NCI-H1092 treated with DMSO at 0.1 percent for 48 hours (cell line): ENCODE measurements at regions not wholly inside any gene's neighbourhood (a gene's known extent, or its start where the extent isn't known, plus 50 kb on each side); places are given as distances from the start of the nearest gene placed in this dataset.

Experiments used
- DNase-seq: peaks from one replicate; lab custom pipeline; 2025; lab: John Stamatoyannopoulos, UW

DNA sequence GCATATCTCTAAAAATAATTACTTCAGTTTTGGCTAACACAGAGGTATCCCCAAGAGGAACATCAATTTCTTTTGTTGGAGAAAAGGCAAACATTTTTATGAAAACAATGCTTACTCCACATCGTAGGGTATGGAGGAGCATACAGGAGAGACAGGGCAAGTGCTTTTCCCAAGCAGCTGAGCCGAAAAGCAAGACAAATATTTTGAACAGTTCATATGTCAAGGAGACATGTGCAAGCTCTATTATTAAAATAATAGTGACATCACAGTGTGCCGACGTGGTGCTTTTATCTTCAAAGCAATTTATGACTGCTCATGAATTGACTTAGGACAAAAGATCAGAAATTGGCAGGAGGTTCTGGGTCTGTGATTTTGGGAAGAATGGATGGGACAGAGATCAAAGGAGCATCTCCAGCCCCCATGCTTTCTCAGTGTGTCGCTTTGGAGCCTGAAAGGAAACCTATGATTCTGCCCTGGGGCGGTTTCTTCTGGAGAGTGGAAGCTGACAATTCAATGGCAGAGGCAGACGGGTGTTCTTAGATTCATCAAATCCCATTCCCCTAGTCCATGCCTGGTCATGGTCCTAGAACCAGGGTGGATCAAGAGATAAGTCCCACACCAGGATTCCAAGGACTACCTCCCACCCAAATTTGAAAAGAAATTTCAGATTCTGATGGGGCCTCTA, 97.1 kb downstream of the JCAD start:
- DNase-seq, result no peak

GRCh38 chr10:29961351-29961750, 98.0 kb downstream of the JCAD start:
- DNase-seq, result no peak

DNA sequence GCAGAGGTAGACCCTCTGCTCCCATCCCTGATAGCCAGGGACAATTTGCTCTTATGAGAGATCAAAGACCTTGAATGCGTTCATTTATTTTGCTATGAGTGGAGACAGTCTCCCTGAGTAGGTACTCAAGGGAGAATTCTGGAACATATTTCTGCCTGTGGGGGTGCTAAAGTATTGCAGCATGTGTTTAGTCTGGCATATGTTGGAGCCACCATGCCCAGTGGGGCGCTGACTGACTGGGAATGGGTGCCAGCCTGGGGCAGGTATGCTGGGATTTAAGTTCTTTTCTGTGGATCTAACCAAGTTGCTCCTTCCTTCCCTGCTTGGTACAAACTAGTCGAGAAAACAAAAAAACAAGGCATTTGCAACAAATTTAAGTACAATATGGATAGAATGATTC, 99.1 kb downstream of the JCAD start:
- DNase-seq, result no peak

GRCh38 chr10:29959586-29959985, 99.8 kb downstream of the JCAD start:
- DNase-seq, result no peak

DNA sequence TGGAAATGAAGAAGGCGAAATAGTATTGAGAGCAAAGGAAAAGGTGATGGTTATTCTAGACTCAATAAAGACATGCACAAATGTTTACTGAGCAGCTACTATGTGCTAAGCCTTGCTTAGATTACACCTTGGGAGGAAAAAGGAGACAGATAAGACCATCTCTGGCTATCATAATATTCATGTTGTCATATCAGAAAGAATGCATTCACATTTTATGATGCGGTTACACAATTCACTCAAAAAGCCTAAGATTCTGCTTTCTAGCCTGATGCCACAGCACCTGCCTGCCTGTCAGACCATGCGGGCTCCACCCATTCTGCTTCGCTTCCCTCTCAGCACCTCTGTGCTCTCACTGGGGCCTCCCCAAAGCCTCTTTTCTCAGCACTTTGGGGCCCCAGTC, 100.9 kb downstream of the JCAD start:
- DNase-seq, result no peak

DNA sequence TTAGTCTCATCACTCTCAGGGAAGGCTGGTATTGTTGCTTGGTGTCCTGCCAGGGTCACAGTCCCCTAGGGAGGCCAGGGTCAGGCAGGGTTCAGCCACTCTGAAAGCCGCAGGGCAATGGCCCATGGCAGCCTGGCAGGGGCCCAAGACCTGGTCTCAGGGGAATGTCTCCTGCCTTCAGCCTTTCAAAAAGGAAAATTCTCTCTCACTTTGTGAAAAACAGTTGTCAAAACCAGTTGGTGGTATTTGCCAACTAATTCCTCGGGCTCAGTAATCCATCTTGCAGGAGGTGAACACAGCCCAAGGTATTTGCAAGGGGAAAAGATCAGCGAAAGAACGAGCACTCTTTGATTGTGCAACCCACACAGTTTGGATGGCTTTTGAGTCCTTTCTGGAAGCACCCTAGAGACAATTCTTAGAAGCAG, 101.5 kb downstream of the JCAD start:
- DNase-seq, result peak; percentile 46

DNA sequence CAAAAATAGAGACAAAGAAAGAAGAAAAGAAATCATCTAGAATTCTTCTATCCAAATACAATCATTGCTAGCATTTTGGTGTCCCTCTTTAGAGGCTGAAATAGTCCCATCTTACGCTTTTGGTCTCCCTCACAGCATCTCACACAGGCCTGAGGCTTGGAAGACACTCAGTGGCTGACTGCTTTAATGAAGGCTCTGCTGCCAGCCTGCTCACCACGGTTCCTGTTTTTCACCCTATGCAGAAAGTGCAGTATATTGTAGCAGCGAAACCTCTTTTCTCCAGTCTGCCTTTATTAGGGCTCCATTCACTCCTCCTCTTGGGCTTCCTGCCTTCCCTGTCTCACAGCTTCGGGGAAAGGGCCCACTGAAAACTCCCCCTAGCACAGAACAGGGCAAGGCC, 102.2 kb downstream of the JCAD start:
- DNase-seq, result no peak

GRCh38 chr10:29956335-29956924, 103.0 kb downstream of the JCAD start:
- no peak for DNase-seq

DNA sequence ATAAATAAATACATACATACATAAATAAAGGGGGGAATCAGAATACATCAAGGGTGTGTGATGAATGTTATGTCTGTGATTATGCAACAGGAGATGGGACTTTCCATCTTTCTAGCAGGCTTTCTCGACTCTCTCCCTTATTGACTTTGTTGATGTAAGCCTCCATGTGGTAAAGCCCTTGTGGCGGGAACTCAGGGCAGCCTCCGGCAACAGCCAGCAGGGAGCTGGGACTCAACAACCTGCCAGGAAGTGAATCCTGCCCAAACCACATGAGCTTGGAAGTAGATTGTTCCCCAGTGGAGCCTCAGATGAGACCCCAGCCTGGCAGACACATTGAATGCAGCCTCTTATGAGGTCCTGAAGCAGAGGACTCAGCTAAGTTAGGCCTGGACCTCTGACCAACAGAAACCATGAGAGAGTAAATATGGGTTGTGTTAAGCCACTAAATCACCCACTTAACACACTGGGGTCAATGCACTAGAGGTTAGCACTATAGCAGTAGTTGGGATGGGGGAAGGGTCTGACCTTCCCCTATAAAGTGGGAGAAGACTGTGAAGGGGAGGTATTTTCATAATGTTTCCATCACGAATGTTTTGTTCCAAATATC, 104.0 kb downstream of the JCAD start:
- DNase-seq, result no peak

GRCh38 chr10:29951441-29951931, 107.9 kb downstream of the JCAD start:
- DNase-seq, result no peak

DNA sequence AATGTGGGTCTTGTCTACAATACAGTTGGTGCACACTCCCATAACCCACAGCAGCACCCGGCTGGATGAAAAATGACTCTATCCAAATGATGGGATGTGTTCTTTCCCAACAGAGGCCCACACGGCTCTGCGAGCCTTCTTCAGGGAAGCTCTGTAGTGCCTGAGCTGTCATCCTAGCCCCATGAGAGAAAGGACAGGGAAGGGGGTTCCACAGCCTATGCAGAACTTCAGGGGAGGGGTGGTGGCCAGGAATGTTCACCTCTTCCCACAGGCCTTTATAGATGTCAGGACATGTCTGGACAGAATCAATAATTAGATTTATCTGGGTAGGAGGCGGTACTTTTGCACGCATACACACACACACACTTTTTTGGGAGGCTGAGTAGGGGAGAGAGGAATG, 109.0 kb downstream of the JCAD start:
- no peak for DNase-seq

DNA sequence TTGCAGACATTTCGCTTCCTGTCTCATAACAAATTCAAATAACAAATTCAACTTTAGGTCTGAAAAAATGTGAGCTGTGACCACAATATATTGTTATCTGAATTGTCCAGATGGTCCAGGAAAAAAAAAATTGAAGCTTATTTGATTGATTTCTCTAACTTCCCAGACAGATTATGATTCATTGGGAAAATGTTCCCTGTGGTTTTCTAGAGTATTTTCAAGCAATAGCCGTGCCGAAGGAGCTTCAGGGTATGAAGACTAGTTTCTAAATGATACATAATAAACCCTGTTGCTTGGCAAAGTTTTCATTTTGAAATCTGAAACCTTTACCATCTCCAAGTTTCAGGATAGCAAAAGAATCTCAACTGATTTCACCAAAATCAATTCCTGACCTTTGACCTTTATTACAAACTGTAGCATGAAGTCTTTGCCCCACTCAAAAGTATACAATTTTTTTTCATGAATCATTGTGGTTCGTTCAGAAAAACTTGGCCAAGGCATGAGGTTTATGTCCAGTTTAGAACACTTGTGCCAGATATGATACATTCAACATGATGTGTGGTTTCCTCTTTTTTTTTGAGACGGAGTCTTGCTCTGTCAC, 109.9 kb downstream of the JCAD start:
- DNase-seq, result no peak

GRCh38 chr10:29948881-29949355, 110.5 kb downstream of the JCAD start:
- DNase-seq, result no peak

GRCh38 chr10:29947701-29948060, 111.7 kb downstream of the JCAD start:
- no peak for DNase-seq

DNA sequence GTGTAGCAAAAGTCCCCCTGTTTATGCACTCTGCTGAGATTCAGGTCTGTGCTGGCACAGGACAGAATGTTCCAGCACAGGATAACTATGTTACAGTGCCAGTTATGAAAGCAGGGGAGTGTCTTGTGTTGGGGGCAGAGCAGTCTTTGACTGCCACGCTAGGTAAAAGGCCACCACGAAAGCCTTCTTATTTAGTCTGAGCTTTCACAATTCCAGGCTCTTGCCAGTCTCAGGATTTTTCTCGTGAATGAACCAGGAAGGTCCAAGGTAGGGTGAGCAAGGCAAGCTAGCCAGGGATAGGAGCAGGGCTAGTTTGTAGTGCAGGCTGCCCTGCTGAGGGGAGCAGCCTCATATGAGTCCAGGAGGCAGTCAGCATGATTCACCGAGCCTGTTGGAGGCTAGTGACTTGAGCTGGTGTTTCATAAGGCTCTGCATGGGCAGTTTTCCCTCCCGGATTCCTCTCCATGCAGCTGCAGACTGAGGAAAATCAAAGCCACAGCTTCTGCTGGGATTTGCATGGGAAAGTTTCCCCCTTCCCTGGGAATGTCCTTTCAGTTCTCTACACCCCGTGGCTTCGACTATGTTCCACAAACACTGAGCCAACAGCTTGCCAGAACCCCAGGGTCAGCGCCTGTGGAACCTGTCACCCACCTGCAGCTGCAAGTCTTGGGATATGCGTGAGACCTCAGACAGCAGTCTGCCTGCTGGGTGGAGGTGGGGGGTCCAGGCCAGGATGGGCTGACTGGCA, 112.3 kb downstream of the JCAD start:
- DNase-seq, result no peak

DNA sequence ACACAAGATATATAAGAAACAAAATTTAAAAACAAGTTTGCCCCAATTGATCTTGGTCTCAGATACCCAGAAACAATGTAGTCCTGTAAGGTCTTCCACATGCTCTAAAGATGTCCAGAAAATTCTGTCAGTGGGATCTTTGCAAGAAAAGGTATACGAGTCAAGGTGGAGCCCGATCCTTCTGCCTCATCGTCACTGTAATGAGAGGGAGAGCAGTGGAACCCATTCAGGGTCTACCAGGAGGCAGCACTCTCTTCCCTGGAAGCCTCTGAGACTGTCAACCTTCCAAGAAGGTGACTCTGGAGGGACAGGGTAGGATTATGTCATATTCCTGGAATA, 112.8 kb downstream of the JCAD start:
- no peak for DNase-seq

- no peak for DNase-seq
Measured at GRCh38 chr10:29941476-29941875, 117.9 kb downstream of the JCAD start.

DNA sequence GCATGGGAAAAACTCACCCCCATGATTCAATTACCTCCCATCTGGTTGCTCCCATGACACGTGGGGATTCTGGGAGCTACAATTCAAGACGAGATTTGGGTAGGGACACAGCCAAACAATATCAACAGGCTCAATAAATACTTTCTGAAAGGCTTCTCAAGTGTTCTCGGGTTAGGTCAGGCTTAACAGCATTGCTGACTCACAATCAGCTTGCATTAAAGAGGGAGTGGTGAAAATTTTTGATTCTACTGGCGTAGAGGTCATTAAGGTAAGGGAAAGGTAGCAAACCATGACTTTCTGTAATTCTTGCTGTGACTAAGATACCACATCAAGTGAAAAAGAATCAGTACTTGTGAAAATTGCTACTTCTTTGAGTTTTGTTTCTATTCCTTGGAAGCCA, 126.4 kb downstream of the JCAD start:
- no peak for DNase-seq

GRCh38 chr10:29931833-29932232, 127.6 kb downstream of the JCAD start:
- DNase-seq, result no peak

GRCh38 chr10:29929006-29929405, 130.4 kb downstream of the JCAD start:
- DNase-seq, result no peak

DNA sequence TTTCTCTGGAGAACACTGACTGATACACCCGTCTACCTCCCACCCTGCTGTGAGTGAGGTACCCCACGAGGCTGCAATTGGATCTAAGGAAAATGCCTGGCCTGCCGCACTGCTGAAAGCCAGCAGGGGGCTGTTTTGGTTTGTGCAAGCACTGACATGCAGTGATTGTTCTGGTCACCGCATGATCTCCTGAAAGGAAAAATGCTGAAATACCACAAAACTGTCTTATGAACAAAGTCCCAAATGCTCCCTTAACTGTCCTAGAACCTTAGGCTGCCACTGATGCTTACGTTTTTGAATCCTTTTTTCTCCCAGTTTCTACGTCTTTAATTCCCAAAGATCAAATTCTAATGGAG, 132.7 kb downstream of the JCAD start:
- peak; percentile 7 for DNase-seq
